ENCODE measurements at regions not wholly inside any gene's neighbourhood (a gene's known extent, or its start where the extent isn't known, plus 50 kb on each side); places are given as distances from the start of the nearest gene placed in this dataset.

DNA sequence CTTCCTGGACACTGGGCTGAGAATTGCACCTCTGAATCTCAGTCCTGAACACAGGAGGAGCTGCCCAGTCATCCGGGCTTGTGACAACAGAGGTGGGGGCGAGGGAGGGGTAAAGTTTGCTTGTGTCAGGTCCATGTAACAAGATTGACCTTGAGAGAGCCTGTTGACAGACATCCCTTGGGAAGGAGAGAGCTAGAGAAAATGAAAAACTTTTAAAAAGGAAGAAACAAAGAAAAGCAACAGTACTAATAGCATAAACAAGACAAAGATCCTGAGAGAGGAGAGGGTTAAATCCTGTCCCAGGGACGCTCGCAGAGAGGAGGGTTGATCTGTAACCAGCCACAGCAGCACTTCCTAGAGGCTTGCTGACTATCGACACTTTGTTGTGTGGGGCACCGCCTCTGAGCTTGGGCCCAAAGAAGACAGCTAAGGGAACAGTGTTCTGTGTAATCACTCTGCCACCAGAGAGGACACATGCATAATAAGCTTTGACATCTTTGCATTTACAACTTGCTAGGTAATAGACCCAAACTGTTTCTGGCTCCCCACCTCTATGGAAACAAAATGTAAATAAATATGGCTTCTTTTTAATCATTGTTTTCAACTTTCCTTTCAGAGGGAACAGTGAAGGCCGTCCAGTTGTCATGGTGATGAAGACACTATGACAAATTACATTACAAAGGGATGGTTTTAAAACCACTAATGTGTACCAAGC lies 363.7 kb downstream of the CSNK1G3 start (continued):
- TF ChIP-seq ZNF274 (IDR thresholded peaks at IDR 0.05; ENCODE audit: low read depth, low read length) (no peak), SIN3A (IDR thresholded peaks at IDR 0.05; ENCODE audit: low read depth) (no peak), EZH2phosphoT487 (IDR thresholded peaks at IDR 0.05; ENCODE audit: borderline replicate concordance) (no peak), CEBPB (IDR thresholded peaks at IDR 0.05; ENCODE audit: low read depth) (no peak), ELF1 (IDR thresholded peaks at IDR 0.05; ENCODE audit: borderline replicate concordance, low read depth) (no peak), SP1 (IDR thresholded peaks at IDR 0.05; ENCODE audit: low read depth) (no peak), POLR2A (IDR thresholded peaks at IDR 0.05; ENCODE audit: borderline replicate concordance, extremely low read depth, insufficient read depth, insufficient read length) (no peak), EGR1 (IDR thresholded peaks at IDR 0.05; ENCODE audit: low read depth) (no peak)
- TF ChIP-seq, protein P1, sequence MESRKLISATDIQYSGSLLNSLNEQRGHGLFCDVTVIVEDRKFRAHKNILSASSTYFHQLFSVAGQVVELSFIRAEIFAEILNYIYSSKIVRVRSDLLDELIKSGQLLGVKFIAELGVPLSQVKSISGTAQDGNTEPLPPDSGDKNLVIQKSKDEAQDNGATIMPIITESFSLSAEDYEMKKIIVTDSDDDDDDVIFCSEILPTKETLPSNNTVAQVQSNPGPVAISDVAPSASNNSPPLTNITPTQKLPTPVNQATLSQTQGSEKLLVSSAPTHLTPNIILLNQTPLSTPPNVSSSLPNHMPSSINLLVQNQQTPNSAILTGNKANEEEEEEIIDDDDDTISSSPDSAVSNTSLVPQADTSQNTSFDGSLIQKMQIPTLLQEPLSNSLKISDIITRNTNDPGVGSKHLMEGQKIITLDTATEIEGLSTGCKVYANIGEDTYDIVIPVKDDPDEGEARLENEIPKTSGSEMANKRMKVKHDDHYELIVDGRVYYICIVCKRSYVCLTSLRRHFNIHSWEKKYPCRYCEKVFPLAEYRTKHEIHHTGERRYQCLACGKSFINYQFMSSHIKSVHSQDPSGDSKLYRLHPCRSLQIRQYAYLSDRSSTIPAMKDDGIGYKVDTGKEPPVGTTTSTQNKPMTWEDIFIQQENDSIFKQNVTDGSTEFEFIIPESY (IDR thresholded peaks at IDR 0.05; ENCODE audit: extremely low read depth, insufficient replicate concordance, low read length) = no peak

DNA sequence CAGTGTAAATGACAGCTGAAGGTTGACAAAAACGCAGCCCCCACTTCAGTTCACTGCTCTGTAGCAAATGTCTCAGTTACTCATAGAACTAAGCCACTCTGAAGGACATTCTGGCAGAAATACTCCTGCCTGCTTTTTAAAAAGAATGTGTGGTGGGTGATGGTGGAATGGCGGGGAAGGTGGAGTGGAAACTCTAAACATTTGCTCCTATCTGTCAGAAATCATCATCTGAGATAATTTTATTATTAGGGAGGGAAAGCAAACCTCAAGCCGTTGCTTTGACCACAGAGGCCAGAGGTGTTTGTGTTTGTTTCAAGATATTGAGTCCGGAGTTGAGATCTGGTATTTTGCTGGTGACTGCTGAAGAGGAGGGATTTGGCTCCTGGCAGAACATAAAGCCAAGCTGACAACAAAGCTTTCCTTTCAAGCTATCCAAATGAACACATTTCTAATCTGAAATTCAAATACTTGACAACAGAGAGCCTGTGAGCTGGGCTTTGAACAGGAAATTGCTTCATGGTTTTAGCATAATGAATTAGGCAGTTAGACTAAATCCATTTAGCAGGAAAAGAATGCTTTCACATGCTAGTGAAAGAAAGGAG lies 362.7 kb downstream of the CSNK1G3 start:
- CTCF ChIA-PET = no interaction called here
- H3K9ac ChIP-seq (ENCODE audit: low read length) = no peak overlapping the region
- POLR2A ChIA-PET = no interaction called here
- intact Hi-C loops (cut with micrococcal nuclease) = no loop called here
- no peaks in the 10 kb centered on the region for H4K20me1 ChIP-seq (ENCODE audit: insufficient read depth)
- H3K4me1 ChIP-seq (ENCODE audit: control insufficient read depth in 1 of 2, insufficient read depth in 2 of 2, low read length in 2 of 2) = 0 out of 4 replicates have a peak, but pooled peaks cover 0 to 6% of the 10 kb centered on the region in 2 experiments
- H3K9me2 ChIP-seq (ENCODE audit: insufficient read depth) = no peaks in the 10 kb centered on the region
- no peaks in the 10 kb centered on the region for H3K9me3 ChIP-seq (ENCODE audit: control insufficient read depth in 1 of 2, insufficient read depth in 1 of 2, low read depth in 1 of 2, low read length in 2 of 2)
- H3K4me3 ChIP-seq (replicated peaks in 1 of 2; ENCODE audit: low read depth in 1 of 2, low read length in 2 of 2) = no peak overlapping the region
- no peaks in the 10 kb centered on the region for H3K36me3 ChIP-seq (ENCODE audit: control insufficient read depth in 1 of 2, insufficient read depth in 2 of 2, low read length in 2 of 2)
- H3K79me2 ChIP-seq (ENCODE audit: insufficient read depth, low read length) = no peaks in the 10 kb centered on the region
- H3K4me2 ChIP-seq (ENCODE audit: low read length) = no peak overlapping the region
- no peak for TF ChIP-seq SIN3A (IDR thresholded peaks at IDR 0.05; ENCODE audit: low read depth)
- no peak for TF ChIP-seq RAD21 (IDR thresholded peaks at IDR 0.05; ENCODE audit: low read depth)
- TF ChIP-seq, protein P2, sequence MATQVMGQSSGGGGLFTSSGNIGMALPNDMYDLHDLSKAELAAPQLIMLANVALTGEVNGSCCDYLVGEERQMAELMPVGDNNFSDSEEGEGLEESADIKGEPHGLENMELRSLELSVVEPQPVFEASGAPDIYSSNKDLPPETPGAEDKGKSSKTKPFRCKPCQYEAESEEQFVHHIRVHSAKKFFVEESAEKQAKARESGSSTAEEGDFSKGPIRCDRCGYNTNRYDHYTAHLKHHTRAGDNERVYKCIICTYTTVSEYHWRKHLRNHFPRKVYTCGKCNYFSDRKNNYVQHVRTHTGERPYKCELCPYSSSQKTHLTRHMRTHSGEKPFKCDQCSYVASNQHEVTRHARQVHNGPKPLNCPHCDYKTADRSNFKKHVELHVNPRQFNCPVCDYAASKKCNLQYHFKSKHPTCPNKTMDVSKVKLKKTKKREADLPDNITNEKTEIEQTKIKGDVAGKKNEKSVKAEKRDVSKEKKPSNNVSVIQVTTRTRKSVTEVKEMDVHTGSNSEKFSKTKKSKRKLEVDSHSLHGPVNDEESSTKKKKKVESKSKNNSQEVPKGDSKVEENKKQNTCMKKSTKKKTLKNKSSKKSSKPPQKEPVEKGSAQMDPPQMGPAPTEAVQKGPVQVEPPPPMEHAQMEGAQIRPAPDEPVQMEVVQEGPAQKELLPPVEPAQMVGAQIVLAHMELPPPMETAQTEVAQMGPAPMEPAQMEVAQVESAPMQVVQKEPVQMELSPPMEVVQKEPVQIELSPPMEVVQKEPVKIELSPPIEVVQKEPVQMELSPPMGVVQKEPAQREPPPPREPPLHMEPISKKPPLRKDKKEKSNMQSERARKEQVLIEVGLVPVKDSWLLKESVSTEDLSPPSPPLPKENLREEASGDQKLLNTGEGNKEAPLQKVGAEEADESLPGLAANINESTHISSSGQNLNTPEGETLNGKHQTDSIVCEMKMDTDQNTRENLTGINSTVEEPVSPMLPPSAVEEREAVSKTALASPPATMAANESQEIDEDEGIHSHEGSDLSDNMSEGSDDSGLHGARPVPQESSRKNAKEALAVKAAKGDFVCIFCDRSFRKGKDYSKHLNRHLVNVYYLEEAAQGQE (IDR thresholded peaks at IDR 0.05; ENCODE audit: low read depth) = no peak
- TF ChIP-seq, protein P3, sequence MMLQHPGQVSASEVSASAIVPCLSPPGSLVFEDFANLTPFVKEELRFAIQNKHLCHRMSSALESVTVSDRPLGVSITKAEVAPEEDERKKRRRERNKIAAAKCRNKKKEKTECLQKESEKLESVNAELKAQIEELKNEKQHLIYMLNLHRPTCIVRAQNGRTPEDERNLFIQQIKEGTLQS (IDR thresholded peaks at IDR 0.05) = no peak
- TF ChIP-seq EZH2 (IDR thresholded peaks at IDR 0.05) = no peak
- no peak for TF ChIP-seq ZFX (IDR thresholded peaks at IDR 0.05)
- no peak for TF ChIP-seq EGR1 (IDR thresholded peaks at IDR 0.05; ENCODE audit: low read depth)
- no peak for TF ChIP-seq EZH2phosphoT487 (IDR thresholded peaks at IDR 0.05; ENCODE audit: borderline replicate concordance)
- TF ChIP-seq ELF1 (IDR thresholded peaks at IDR 0.05; ENCODE audit: borderline replicate concordance, low read depth) = no peak
- TF ChIP-seq, protein P4, sequence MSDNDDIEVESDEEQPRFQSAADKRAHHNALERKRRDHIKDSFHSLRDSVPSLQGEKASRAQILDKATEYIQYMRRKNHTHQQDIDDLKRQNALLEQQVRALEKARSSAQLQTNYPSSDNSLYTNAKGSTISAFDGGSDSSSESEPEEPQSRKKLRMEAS (IDR thresholded peaks at IDR 0.05) = no peak
- no peak for TF ChIP-seq YY1 (IDR thresholded peaks at IDR 0.05; ENCODE audit: extremely low read depth, insufficient replicate concordance, low read depth, low read length)
- no peak for TF ChIP-seq SRF (IDR thresholded peaks at IDR 0.05; ENCODE audit: low read depth)
- BruUV-seq (replicated peaks) = no TSS peak
- H3K27ac ChIP-seq (ENCODE audit: low read depth, low read length) = no peak overlapping the region
- H2AFZ ChIP-seq (ENCODE audit: low read depth, low read length, poor library complexity, severe bottlenecking) = no peak overlapping the region
- no peaks in the 10 kb centered on the region for H3K27me3 ChIP-seq (ENCODE audit: insufficient read depth, low read length)
- RAD21 ChIA-PET (ENCODE audit: low non-redundant PET in 1 of 2, low total read pairs in 2 of 2, uncharacterized antibody in 2 of 2, unreplicated experiment in 2 of 2) = no interaction called here
- ATAC-seq = no peak
- no peak for DNase-seq (ENCODE audit: low read depth, low spot score)

Data from HCT116 (cell line).